H1 (cell line): ENCODE measurements at regions not wholly inside any gene's neighbourhood (a gene's known extent, or its start where the extent isn't known, plus 50 kb on each side); places are given as distances from the start of the nearest gene placed in this dataset.

ENCODE experiments used
- CTCF ChIP-seq, 3 experiments: IDR thresholded peaks; 1 replicate in 2 of 3; 2 replicates in 1 of 3; pipeline versions ENCODE4 v1.5.1 to v1.6.1; 2011; ENCODE audit warnings: low read length in 3 of 3, mild to moderate bottlenecking in 3 of 3, inconsistent platforms in 2 of 3, low read depth in 1 of 3, moderate library complexity in 1 of 3; ENCODE audit not compliant: insufficient read depth in 1 of 3; ENCODE audit errors: control extremely low read depth in 1 of 3
- JUN ChIP-seq: IDR thresholded peaks from 2 replicates; pipeline ENCODE4 v1.6.1; 2011; ENCODE audit warnings: low read depth, mild to moderate bottlenecking, improper control_type of control experiment, low read length

DNA sequence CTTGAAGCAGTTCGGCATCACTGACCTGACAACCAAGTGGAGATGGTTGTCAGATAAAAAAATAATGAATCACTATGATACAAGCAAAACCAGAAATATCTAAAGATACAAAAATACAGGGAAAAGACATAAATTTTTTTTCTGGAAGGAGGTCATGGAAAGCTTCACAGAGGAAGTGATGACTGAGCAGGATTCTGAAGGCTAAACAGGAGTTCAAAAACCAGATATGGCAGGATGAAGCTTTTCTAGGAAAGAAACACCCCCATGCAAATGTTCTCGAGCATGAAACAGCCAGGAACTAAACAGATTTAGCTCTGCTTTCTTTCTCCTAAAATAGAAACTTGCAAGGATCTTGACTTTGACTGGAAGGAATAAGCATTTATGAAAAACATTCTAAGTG, 60.7 kb upstream of the IFNE start:
- TF ChIP-seq JUN (no peak), CTCF (IDR thresholded peaks at IDR 0.05; ENCODE audit: control extremely low read depth in 1 of 3, insufficient read depth in 1 of 3, low read depth in 1 of 3, low read length in 3 of 3) (no peak)
